ENCODE measurements at regions not wholly inside any gene's neighbourhood (a gene's known extent, or its start where the extent isn't known, plus 50 kb on each side); places are given as distances from the start of the nearest gene placed in this dataset.

DNA sequence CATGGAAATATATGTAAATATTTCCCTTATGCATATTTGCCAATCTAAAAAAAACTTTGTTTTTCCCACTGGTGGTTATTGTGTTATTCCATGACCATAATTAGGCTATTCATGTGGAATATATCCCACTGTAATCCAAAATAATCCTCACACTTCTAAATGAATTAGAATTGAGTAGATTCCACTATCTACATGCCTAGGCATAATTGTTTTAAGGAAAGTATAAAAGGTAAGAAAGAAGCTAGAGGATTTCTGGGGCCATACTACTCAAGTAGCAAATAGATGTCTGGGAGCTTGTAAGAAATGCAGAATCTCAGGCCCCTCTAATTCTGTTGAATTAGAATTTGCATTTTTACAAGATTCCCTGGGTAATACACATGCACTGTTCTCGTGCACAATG lies 83.5 kb upstream of the RRP15 start:
- no peaks in the 10 kb centered on the region for H3K9me3 ChIP-seq
- 18% methylated on average over 1 of the region's 1 CpG for WGBS (ENCODE audit: insufficient coverage, low coverage, low lambda C conversion rate, missing lambda C conversion rate)
- H3K27ac ChIP-seq = no peak overlapping the region
- no peaks in the 10 kb centered on the region for H3K36me3 ChIP-seq
- no peak overlapping the region for H3K4me3 ChIP-seq
- intact Hi-C loops (cut with DNase I) = no loop called here
- H3K4me1 ChIP-seq = no peaks in the 10 kb centered on the region
- H3K27me3 ChIP-seq = no peaks in the 10 kb centered on the region
- ATAC-seq (no peak), DNase-seq (no peak)
- TF ChIP-seq, protein P1, sequence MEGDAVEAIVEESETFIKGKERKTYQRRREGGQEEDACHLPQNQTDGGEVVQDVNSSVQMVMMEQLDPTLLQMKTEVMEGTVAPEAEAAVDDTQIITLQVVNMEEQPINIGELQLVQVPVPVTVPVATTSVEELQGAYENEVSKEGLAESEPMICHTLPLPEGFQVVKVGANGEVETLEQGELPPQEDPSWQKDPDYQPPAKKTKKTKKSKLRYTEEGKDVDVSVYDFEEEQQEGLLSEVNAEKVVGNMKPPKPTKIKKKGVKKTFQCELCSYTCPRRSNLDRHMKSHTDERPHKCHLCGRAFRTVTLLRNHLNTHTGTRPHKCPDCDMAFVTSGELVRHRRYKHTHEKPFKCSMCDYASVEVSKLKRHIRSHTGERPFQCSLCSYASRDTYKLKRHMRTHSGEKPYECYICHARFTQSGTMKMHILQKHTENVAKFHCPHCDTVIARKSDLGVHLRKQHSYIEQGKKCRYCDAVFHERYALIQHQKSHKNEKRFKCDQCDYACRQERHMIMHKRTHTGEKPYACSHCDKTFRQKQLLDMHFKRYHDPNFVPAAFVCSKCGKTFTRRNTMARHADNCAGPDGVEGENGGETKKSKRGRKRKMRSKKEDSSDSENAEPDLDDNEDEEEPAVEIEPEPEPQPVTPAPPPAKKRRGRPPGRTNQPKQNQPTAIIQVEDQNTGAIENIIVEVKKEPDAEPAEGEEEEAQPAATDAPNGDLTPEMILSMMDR (IDR thresholded peaks at IDR 0.05) = no peak
- no peak for TF ChIP-seq POLR2A (IDR thresholded peaks at IDR 0.05)

DNA sequence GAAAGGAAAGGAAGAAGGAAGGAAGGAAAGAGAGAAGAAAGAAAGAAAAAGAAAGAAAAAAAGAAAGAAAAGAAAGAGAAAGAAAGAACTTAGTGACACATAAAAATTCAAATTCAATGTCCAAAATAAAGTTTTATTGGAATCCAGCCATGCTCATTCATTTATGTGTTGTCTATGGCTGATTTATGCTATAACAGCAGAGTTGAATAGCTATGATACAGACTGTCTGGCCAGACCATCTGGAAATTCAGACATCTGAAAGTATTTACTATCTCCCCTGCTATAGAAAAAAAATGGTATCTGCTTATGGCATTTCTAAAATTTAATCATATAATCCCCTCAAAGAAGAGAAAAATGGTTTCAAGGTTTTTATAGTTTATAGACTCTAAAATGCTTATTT lies 79.4 kb upstream of the RRP15 start:
- intact Hi-C loops (cut with DNase I) = no loop called here
- Histone ChIP-seq H3K9me3 (no peaks in the 10 kb centered on the region), H3K27ac (no peak overlapping the region), H3K27me3 (no peaks in the 10 kb centered on the region), H3K36me3 (no peaks in the 10 kb centered on the region), H3K4me3 (no peak overlapping the region), H3K4me1 (no peaks in the 10 kb centered on the region)
- no peak for DNase-seq
- no peak for ATAC-seq
- TF ChIP-seq, protein P1 (IDR thresholded peaks at IDR 0.05) = no peak
- TF ChIP-seq POLR2A (IDR thresholded peaks at IDR 0.05) = no peak

DNA sequence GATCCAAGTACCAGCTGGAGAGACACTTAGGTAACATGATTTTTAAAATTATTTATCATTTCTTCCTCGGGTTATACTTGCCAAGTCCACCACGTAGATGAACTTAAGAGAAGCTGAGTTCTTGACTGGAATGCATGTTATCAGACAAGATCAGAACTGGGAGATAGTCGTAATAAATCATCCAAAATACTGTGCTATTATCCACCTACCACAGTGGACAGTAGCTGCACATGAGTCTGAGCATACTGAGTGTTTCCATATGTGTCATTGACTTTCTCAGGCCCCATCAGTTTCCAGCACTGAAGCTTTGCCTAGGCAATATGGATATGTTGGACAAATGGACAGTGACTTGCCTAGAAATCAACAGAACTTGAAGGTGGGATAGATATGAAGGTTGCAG lies 77.9 kb upstream of the RRP15 start:
- DNase-seq (no peak), ATAC-seq (no peak)
- Histone ChIP-seq H3K4me3 (no peak overlapping the region), H3K9me3 (no peaks in the 10 kb centered on the region), H3K27me3 (no peaks in the 10 kb centered on the region), H3K27ac (no peak overlapping the region), H3K4me1 (no peaks in the 10 kb centered on the region), H3K36me3 (no peaks in the 10 kb centered on the region)
- WGBS (ENCODE audit: insufficient coverage, low coverage, low lambda C conversion rate, missing lambda C conversion rate) = 44% methylated on average over 3 of the region's 3 CpGs
- intact Hi-C loops (cut with DNase I) = no loop called here
- TF ChIP-seq, protein P1 (IDR thresholded peaks at IDR 0.05) = no peak
- no peak for TF ChIP-seq POLR2A (IDR thresholded peaks at IDR 0.05)

DNA sequence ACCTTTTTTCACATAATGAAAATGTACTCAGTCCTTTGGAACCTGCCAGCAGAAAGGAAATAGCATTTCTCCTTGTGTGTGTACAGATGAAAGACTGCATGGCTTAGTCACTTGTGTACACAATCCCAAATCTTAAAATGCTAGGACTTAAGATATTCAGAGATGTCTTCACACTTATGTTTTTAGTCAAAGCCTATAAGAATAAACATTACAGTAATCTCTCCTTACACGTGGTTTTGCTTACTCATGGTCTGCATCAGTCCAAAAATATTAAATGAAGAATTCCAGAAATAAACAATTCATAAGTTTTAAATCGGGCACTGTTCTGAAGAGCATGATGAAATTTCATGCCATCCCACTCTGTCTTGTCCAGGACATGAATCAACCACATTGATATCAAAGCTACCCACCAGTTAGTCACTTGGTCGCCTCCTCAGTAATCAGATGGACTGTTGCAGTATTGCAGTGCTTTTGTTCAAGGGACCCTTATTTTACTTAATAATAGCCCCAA lies 75.7 kb upstream of the RRP15 start:
- intact Hi-C loops (cut with DNase I) = no loop called here
- 55% methylated on average over 3 of the region's 3 CpGs for WGBS (ENCODE audit: insufficient coverage, low coverage, low lambda C conversion rate, missing lambda C conversion rate)
- no peak overlapping the region for H3K27ac ChIP-seq
- TF ChIP-seq, protein P1 (IDR thresholded peaks at IDR 0.05) = no peak
- TF ChIP-seq POLR2A (IDR thresholded peaks at IDR 0.05) = no peak
- H3K4me1 ChIP-seq = no peaks in the 10 kb centered on the region
- no peaks in the 10 kb centered on the region for H3K36me3 ChIP-seq
- ATAC-seq (no peak), DNase-seq (no peak)
- H3K27me3 ChIP-seq = no peaks in the 10 kb centered on the region
- H3K4me3 ChIP-seq = no peak overlapping the region
- H3K9me3 ChIP-seq = no peaks in the 10 kb centered on the region

DNA sequence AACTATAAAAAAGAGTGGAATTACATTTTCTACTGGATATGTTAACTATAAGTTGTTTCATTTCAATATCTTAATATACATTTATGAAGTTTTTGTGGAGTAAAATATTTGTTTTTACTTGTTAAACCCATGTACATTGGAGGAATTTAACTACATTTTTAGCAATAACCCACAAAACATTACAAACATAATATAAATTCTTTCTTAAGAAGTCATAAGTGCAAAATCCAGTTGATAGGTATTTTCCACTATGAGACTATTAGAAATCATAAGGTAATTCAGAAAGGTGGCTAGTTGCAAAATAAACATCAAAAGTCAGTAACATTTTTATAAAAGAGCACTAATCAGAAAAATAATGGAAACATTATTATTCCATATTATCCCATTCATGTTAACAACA lies 73.9 kb upstream of the RRP15 start:
- DNase-seq = no peak
- no peak for ATAC-seq
- intact Hi-C loops (cut with DNase I) = no loop called here
- Histone ChIP-seq H3K27me3 (no peaks in the 10 kb centered on the region), H3K27ac (no peak overlapping the region), H3K4me1 (no peaks in the 10 kb centered on the region), H3K4me3 (no peak overlapping the region), H3K36me3 (no peaks in the 10 kb centered on the region), H3K9me3 (no peaks in the 10 kb centered on the region)
- TF ChIP-seq POLR2A (IDR thresholded peaks at IDR 0.05) = no peak
- TF ChIP-seq, protein P1 (IDR thresholded peaks at IDR 0.05) = no peak
